GM21423 (cell line): ENCODE measurements at regions not wholly inside any gene's neighbourhood (a gene's known extent, or its start where the extent isn't known, plus 50 kb on each side); places are given as distances from the start of the nearest gene placed in this dataset.
"Not testable (repeated sequence)": the region's sequence is repeated elsewhere in the genome, so short reads cannot be mapped to it uniquely, and the experiment has no call there.

Experiments used
- ATAC-seq: cut with Tn5 transposase; IDR thresholded peaks from one replicate; pipeline ENCODE4 v1.9.1; 2021; ENCODE audit warnings: mild to moderate bottlenecking, moderate library complexity; ENCODE audit not compliant: unreplicated experiment

GRCh38 chr13:70208968-70209367 lies 100.7 kb upstream of the KLHL1 start:
- ATAC-seq, result not testable (repeated sequence)

DNA sequence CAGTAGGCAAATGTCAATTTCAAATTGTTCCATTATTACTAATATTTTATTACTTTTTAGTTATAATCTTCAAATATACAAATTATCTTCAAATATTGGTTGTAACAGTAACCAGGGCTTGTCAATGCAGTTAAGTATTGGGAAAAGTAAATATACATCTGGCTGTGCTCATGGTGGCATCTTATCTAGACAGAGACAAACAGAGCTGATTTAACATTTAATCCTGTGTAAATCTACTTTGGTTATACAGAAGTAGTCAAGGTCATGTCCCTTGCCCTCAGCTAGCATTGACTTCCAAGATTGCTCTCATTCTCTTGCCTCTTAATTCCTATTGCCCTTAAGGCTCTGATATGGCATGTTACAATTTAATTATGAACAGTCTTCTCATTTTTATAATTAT lies 98.4 kb upstream of the KLHL1 start:
- ATAC-seq, result no peak

- ATAC-seq, result no peak
Measured at GRCh38 chr13:70203661-70204229, 95.5 kb upstream of the KLHL1 start.

DNA sequence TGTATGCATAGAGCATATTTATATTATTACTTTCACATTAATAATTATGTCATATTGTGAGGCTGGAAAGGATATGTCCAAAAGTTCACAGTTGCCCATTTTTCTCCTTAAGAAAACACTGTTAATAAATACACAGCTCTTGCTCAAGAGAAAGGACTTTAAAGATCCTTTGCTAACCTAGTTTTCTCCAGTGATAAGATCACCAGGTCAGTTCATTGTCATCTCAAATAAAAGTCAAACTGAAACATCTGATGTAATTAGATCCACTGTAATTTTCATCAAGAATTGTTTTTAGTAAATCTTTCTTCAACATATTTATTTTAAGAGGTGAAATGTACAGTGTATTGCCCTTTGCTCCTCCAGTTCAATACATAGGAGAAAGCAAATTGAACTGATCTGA lies 82.8 kb upstream of the KLHL1 start:
- no peak for ATAC-seq

DNA sequence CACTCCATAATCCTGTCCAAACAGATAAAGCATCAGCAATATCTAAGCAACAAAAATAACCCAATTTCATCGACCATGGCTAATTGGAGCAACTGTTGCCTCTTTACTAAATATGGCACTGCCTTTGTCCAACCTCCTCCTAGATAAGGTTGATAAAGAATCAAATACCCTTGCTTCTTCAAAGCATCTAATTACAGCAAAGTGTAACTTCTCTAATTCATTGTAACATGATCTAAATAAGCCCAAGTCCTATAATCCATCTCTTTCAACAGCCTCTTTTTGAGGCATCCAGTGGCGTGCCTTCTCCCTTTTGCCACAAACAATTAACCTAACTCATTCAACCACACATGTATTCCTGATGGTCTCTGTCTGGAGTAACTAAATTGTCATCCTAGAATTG lies 81.7 kb upstream of the KLHL1 start:
- ATAC-seq, result no peak

DNA sequence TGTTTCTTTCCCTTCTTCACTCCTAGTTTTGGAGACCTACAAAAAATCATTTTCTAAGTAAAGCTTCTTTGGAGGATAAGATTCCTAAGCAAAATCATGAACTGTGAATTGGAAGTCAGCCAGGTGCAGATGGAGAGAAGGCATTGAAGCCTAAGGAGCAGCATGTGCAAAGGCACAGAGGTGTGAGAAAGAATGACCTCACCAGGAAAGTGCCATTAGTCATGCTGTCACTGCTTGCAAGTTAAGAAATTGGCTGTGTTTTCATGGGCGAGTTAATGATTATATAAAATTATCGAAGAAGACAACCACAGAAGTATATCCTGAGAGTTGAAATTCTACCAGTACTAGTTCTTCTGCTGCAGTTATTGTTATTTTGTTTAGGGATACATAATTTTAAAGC lies 80.3 kb upstream of the KLHL1 start:
- no peak for ATAC-seq

- ATAC-seq, result no peak
Measured at GRCh38 chr13:70183041-70183440, 74.8 kb upstream of the KLHL1 start.
